HG03139 (cell line): ENCODE measurements at regions not wholly inside any gene's neighbourhood (a gene's known extent, or its start where the extent isn't known, plus 50 kb on each side); places are given as distances from the start of the nearest gene placed in this dataset.

Experiments
- ATAC-seq: cut with Tn5 transposase; IDR thresholded peaks from one replicate; pipeline ENCODE4 v1.9.1; 2021; ENCODE audit not compliant: unreplicated experiment

GRCh38 chr15:47516972-47517371, 200.3 kb upstream of the SEMA6D start:
- no peak for ATAC-seq

GRCh38 chr15:47517737-47518136, 199.6 kb upstream of the SEMA6D start:
- ATAC-seq, result no peak

- ATAC-seq, result no peak
These were observed 193.4 kb upstream of the SEMA6D start for GRCh38 chr15:47523681-47524475.

- no peak for ATAC-seq
These were observed 188.1 kb upstream of the SEMA6D start for GRCh38 chr15:47529241-47529640.

GRCh38 chr15:47534673-47535072, 182.6 kb upstream of the SEMA6D start:
- no peak for ATAC-seq

- no peak for ATAC-seq
These were observed 175.7 kb upstream of the SEMA6D start for GRCh38 chr15:47541562-47541961.

- ATAC-seq, result no peak
These were observed 174.9 kb upstream of the SEMA6D start for GRCh38 chr15:47542312-47542989.

GRCh38 chr15:47548231-47548630, 169.1 kb upstream of the SEMA6D start:
- ATAC-seq, result no peak

GRCh38 chr15:47548986-47549385, 168.3 kb upstream of the SEMA6D start:
- no peak for ATAC-seq

- no peak for ATAC-seq
These were observed 166.2 kb upstream of the SEMA6D start for GRCh38 chr15:47551079-47551478.

- no peak for ATAC-seq
These were observed 165.8 kb upstream of the SEMA6D start for GRCh38 chr15:47551546-47551945.

GRCh38 chr15:47552978-47553608, 164.2 kb upstream of the SEMA6D start:
- ATAC-seq, result no peak

GRCh38 chr15:47553947-47554346, 163.4 kb upstream of the SEMA6D start:
- no peak for ATAC-seq

- no peak for ATAC-seq
These were observed 156.2 kb upstream of the SEMA6D start for GRCh38 chr15:47561102-47561501.

- no peak for ATAC-seq
These were observed 151.4 kb upstream of the SEMA6D start for GRCh38 chr15:47565949-47566348.

- no peak for ATAC-seq
These were observed 150.7 kb upstream of the SEMA6D start for GRCh38 chr15:47566610-47567009.

- no peak for ATAC-seq
These were observed 149.3 kb upstream of the SEMA6D start for GRCh38 chr15:47568030-47568429.

GRCh38 chr15:47570044-47570443, 147.3 kb upstream of the SEMA6D start:
- no peak for ATAC-seq

- ATAC-seq, result no peak
These were observed 146.9 kb upstream of the SEMA6D start for GRCh38 chr15:47570451-47570850.

GRCh38 chr15:47570881-47571640, 146.2 kb upstream of the SEMA6D start:
- no peak for ATAC-seq

- no peak for ATAC-seq
These were observed 143.6 kb upstream of the SEMA6D start for GRCh38 chr15:47573673-47574072.
